HG03558 (cell line): ENCODE measurements at regions not wholly inside any gene's neighbourhood (a gene's known extent, or its start where the extent isn't known, plus 50 kb on each side); places are given as distances from the start of the nearest gene placed in this dataset.

Experiments
- ATAC-seq: cut with Tn5 transposase; IDR thresholded peaks from one replicate; pipeline ENCODE4 v1.9.1; 2021; ENCODE audit warnings: moderate number of reproducible peaks; ENCODE audit not compliant: unreplicated experiment; ENCODE audit errors: extremely low read depth

DNA sequence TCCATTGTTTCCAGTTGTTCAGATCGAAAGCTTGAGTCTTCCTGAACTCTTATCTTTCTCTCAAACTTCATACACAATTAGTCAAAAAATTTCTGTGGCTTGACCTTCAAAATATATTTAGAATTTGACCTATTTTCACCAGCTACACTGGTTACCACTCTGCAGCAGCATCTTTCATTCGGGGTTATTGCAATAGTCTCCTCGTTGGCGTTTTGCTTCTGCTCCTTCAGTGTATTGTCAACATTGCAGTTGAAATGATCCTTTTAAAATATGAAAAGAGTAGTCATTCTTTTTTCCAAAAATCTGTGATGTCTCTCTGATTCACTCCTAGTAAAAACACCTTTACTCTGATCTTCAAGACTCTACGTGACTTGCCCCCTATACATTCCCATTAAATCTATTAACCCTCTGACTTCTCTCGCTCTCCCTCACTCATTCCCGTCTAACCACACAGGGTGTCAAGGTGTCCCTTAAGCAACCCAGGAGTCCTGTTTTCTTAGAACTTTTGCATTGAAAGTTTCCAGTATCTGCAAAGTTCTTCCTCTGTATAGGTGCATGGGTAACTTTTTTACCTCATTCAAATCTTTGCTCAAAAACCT, 480.2 kb upstream of the B3GALT2 start:
- ATAC-seq: no peak

GRCh38 chr1:193663965-193664364, 477.6 kb upstream of the B3GALT2 start:
- ATAC-seq: no peak

- ATAC-seq: no peak
Observed at GRCh38 chr1:193662030-193662429, 475.6 kb upstream of the B3GALT2 start.

DNA sequence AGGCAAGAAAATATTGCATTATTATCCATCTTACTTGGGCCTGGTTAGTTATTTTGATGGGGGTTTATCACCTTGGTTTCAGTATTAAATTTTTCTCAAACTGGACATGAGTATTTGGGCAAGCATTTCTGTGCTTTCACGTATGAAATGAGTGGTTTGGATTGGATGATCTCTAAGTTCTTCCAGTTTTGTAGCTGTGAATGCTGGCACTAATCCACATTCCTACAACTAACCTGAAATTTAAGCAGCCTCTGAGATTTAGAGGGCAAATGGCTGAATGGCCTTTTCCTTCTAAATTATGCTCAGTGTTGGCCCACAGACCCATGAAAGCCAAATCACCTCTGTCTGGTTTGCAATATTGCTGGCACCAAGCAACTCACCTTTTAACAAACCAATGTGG, 475.0 kb upstream of the B3GALT2 start:
- ATAC-seq: no peak

- no peak for ATAC-seq
Observed at GRCh38 chr1:193660428-193660827, 474.0 kb upstream of the B3GALT2 start.

- ATAC-seq: no peak
Observed at GRCh38 chr1:193658691-193659090, 472.3 kb upstream of the B3GALT2 start.

DNA sequence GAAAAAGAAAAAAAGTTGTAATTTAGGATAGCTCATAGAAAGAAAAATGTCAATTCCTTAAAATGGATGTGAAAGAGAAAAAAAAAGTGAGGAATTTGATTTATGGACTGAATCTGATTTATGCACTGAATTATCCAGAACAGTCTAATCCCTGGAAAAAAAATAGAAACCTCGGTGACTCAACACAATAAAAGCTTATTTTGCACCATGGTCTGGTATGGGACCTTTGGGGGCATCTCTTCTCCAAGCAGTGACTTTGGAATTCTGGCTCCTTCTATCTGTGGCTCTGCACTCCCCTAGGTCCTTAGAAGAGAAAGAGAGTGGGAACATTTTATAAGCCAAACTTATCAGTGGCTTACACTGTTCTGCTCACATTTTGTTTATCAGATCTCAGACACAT, 471.7 kb upstream of the B3GALT2 start:
- no peak for ATAC-seq

- no peak for ATAC-seq
Observed at GRCh38 chr1:193657552-193657951, 471.1 kb upstream of the B3GALT2 start.

DNA sequence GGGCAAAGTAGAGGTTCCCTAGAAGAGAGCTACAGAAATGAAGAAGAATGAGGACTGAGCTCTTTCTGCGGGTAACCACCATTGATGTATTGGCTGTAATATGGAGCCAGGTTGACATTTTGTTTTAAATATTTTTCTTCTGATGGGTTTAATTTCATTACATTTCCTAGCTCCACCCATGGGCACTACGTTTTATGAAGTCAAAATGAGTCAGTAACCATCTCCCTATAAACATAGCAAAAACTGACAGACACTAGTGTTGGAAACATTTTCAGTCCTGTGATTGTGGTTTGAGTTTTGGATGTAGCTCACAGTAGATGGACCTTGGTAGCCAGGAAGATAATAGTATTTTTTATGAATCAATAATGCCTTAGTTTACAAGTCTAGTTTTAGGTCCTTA, 470.4 kb upstream of the B3GALT2 start:
- ATAC-seq: no peak

DNA sequence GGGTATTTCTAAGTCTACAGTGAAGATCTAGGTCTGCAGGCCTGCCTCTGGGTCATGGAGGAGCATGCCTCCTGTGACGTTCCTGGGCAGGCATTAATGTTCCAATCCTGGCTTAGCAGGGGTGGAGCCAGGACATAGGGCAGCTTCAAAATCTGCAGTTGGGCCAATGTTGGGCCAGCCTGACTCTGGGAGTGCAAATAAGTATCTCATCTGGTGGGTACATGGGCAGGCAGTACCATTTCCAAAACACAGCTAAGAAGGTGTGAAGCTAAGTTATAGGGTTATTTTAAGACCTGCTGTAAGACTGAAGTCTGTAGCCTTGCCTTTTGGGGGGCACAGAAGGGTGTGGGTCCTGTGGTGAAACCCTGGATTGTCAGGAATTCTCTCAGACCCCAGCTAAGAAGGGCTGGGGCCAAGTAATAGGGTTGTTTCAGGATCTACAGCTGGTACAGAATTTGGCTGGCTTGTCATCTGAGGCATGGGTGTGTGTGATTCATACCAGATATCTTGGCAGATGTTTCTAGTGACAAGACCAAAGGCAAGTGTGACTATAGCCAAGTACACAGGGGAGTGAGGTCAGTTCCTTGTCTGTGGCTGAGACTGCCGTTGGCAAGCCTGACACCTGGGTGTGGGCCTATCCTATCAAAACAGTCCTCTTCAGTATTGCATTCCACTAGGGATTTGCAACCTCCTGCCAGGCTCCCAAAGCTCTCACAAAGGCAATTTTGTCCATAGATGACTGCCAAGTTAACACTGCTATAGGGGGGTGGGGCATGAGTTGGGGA, 468.7 kb upstream of the B3GALT2 start:
- ATAC-seq: no peak

GRCh38 chr1:193649587-193649986, 463.2 kb upstream of the B3GALT2 start:
- no peak for ATAC-seq

GRCh38 chr1:193634876-193635275, 448.5 kb upstream of the B3GALT2 start:
- no peak for ATAC-seq

DNA sequence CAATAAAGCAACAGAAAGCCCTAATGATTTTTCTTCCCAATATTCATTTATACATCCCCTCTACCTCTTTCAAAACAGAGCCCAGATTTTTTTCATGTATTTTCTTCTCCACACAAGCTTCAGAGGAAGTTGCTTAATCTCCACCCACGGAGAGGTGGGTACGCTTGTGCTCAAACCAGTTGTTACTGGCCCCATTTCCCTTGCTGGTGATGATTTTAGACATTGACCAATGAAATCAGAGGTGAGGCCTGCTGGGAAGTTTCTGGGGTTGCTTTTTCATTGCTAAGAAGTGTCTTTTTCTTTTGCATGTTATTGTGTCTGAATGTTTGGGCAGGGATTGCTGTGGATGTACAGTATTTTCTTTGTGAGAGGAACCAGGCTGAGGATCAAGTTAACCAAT, 448.1 kb upstream of the B3GALT2 start:
- ATAC-seq: no peak

DNA sequence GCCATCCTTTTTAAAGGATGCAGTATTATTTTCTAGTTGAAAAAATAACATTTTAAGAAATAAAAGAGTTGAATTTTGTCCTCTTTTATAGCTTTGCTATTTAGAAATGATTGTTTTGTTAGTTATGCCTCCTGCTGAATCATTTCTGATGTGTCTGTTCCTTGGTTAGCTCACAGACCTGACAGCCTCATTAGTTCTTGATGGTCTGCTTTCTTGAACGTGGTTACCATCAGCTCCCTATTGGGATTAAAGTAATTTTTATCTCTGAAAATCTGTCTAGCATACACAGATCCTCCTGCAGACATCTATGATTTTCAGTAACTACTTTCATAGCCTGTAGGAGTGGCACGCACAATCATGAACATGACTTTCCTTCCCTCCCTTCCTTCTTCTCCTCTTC, 447.6 kb upstream of the B3GALT2 start:
- no peak for ATAC-seq

DNA sequence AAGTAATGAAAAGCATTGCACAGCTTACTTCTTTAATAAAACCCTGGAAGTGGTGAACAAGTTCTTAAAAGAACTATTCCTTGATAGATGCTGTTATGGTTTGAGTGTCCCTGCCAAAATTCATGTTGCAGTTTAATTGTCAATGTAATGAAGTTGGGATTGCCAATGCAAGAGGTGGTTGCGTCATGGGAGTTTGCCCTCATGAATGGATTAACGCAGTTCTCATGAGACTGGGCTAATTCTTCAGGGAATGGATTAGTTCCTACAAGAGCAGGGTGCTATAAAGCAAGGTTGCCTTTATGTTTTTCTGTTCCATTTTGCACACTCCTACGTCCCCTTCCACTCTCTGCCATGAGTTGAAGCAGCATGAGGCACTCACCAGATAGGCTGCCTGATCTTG, 446.7 kb upstream of the B3GALT2 start:
- ATAC-seq: no peak

- no peak for ATAC-seq
Observed at GRCh38 chr1:193631306-193631705, 444.9 kb upstream of the B3GALT2 start.

DNA sequence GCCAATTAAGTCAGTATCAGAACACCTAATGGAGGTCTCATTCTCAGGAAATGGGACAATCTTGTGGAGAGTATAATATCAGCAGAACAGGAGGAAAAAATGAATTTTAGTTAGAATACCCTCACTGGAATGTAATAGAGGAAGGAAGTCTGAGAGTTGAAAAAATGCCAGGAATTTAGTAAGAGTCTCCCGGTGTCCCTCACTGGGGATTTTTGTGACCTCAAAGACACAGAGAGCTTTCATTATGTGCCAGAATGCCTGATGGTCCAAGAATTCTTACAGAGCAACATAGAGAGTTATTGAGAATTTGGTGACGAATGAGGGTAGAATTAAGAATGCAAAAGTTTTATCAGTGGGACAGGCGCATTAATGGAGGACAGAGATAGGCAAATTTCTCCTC, 443.5 kb upstream of the B3GALT2 start:
- ATAC-seq: no peak

DNA sequence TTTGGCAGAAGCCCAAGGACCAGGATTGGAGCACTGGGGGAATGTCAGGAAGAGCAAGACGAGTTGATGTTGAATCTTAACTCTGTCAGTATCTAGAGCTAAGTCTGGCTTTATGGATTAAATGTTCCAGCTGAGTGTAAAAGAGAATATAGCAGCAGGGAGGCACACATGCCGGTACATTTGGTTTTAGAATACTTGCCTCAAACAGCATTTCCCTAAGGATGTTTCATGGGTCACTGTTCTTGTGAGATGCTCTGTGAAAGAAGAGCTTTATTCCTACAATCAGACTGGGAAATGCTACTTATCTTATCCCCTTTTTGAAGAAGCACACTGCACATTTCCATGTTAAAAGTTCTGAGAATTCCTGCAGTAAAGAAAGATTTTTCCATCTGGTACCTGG, 440.3 kb upstream of the B3GALT2 start:
- no peak for ATAC-seq

DNA sequence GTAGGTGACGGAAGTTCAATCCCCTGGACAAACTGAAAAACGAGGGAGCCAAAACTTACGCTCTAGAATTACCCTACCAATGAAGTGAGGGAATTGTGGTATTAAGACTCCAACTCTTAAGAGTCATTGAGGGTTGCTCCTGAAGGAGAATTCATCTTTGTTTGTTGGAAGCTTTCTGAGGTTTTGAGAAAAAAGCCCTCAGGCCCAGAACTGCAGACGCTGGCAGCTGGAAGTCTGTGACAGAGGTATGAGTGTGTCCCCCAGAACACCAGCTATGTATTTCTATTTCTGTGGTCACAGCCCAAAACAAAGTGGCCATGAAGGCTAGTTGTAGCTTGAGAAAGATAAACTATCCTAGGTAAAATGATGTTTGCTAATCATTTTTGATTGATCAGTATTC, 438.8 kb upstream of the B3GALT2 start:
- ATAC-seq: no peak

GRCh38 chr1:193619911-193620310, 433.5 kb upstream of the B3GALT2 start:
- ATAC-seq: no peak

DNA sequence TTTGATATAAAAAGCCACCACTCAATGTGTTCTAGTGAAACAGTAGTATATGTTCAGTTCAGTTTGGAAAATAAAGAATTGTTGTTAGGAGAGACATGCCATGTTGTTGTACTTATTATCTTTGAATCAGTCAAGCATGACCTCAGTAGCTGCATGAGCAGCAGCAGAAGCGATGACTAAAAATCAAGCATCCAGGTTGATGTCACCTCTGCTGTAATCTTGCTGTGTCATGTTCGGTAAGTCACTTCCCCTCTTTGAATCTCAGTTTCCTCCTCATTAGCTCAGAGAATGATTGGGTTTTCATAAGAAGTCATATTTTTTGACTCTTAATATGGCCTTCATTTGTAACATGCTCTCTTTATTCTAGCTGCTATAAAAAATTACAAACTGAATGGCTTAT, 428.4 kb upstream of the B3GALT2 start:
- no peak for ATAC-seq

DNA sequence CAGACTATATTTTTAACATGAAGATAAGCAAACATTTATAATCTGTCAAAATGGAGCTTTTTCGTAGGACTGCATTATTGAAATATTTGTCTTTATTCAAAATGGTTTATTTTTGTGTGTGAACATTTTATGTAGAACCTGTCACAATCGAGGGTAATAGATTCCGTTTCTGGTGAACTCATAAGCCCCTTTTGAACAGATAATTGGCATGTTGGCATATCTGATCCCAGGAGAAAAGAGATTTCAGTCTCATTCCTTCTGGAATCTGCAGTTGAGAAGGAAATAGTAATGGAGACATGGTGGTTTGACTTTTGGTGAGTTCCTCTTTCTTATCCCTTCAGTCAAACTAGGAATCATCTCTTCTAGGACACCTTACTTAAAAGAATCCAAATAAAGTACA, 427.9 kb upstream of the B3GALT2 start:
- ATAC-seq: no peak
